ENCODE measurements at regions not wholly inside any gene's neighbourhood (a gene's known extent, or its start where the extent isn't known, plus 50 kb on each side); places are given as distances from the start of the nearest gene placed in this dataset.

DNA sequence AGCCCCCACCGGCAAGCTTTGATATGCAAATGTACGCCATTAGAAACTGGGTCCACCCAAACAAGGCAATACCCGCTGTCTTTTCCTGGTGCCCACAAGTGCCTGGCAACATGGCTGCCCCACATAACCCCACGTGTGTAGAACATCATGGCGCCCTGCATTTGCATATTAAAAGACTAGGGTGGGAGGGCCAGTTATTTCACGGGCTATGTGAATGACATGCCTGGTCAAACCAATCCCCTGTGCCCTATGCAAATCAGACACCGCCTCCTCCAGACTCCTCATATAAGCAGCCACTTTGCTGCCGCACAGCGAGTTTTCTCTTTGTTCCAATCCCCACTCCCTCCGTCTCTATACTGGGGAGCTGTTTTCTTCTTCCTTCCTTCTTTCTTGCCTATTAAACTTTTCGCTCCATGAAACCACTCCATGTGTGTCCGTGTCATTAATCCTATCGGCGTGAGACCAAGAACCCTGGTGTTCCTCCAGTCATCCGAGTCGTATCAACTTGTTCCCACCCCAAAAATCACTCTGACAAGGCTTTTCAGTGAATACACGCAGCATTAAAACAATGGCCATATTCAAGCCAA is 112.6 kb upstream of the SORBS2 start:
- no peak overlapping the region for H3K4me3 ChIP-seq (ENCODE audit: low read depth, low read length)
- in situ Hi-C loops (cut with HindIII; ENCODE audit: low sequenced_read_pairs) = no loop called here
- no peak for DNase-seq (ENCODE audit: low read depth, low spot score)
- TF ChIP-seq, protein P1, sequence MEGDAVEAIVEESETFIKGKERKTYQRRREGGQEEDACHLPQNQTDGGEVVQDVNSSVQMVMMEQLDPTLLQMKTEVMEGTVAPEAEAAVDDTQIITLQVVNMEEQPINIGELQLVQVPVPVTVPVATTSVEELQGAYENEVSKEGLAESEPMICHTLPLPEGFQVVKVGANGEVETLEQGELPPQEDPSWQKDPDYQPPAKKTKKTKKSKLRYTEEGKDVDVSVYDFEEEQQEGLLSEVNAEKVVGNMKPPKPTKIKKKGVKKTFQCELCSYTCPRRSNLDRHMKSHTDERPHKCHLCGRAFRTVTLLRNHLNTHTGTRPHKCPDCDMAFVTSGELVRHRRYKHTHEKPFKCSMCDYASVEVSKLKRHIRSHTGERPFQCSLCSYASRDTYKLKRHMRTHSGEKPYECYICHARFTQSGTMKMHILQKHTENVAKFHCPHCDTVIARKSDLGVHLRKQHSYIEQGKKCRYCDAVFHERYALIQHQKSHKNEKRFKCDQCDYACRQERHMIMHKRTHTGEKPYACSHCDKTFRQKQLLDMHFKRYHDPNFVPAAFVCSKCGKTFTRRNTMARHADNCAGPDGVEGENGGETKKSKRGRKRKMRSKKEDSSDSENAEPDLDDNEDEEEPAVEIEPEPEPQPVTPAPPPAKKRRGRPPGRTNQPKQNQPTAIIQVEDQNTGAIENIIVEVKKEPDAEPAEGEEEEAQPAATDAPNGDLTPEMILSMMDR (IDR thresholded peaks at IDR 0.05; ENCODE audit: low read depth, low read length) = no peak

DNA sequence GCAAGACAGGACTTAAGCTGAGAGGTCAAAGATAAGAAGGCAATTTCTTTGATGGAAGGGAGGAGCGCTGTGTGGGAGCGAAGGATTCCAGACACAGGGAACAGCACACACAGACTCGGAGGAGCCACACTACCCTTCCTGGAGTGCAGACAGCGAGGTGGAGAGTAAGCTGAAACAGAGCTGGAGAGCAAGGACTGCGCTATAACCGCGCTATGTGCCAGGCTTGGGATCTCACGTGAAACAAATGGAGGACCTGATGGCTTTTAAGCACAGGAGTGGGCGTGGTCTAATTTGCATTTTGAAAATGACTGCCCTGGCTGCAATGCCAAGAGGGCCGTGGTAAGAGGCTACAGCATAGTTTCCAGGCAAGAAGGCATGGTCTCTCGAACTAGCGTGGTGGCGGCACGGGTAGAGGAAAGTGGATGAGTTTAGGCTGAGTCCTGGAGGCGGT is 113.9 kb upstream of the SORBS2 start:
- in situ Hi-C loops (cut with HindIII; ENCODE audit: low sequenced_read_pairs) = no loop called here
- no peak for DNase-seq (ENCODE audit: low read depth, low spot score)
- H3K4me3 ChIP-seq (ENCODE audit: low read depth, low read length) = no peak overlapping the region
- TF ChIP-seq, protein P1 (IDR thresholded peaks at IDR 0.05; ENCODE audit: low read depth, low read length) = no peak

DNA sequence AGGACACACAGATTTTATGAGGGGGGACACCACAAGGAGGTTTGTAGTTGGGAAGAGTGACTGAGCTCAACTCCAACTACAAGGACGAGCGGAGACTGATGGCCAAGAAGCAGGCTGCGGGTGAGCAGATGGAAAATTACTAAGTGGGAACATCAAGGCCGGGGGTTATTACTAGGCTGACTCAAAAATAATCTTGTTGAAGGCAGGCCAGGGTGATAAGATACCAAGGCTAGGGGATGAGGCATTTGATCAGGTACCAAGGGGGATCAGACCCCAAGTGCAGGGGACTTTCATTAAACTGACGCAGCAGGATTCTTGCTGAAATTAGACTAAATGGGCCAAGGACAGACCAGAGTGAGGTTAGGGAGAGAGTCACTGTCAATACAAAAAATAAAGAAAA is 119.4 kb upstream of the SORBS2 start:
- in situ Hi-C loops (cut with HindIII; ENCODE audit: low sequenced_read_pairs) = no loop called here
- H3K4me3 ChIP-seq (ENCODE audit: low read depth, low read length) = no peak overlapping the region

DNA sequence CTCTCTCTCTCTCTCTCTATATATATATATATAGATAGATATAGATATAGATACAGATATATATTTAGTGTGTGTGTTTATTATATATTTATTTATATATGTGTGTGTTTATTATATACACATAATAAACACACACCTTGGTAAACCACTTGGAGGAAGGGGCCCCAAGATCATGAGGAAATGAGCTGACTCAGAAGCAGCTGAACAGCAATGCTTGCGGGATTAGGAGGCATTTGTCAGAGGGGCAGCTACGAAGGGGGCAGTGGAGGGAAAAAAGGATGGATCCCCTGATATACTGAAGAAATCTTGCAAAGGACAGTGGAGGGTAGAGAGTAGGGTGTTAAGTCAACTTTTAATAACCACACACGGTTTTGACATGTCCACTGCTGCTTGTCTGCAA is 120.0 kb upstream of the SORBS2 start:
- no peak for DNase-seq (ENCODE audit: low read depth, low spot score)
- H3K4me3 ChIP-seq (ENCODE audit: low read depth, low read length) = peak overlapping the region; percentile 17
- in situ Hi-C loops (cut with HindIII; ENCODE audit: low sequenced_read_pairs) = no loop called here
- TF ChIP-seq, protein P1 (IDR thresholded peaks at IDR 0.05; ENCODE audit: low read depth, low read length) = no peak

More for the DNA sequence above, 119.4 kb upstream of the SORBS2 start:
- TF ChIP-seq, protein P1 (IDR thresholded peaks at IDR 0.05; ENCODE audit: low read depth, low read length) = no peak
- no peak for DNase-seq (ENCODE audit: low read depth, low spot score)

DNA sequence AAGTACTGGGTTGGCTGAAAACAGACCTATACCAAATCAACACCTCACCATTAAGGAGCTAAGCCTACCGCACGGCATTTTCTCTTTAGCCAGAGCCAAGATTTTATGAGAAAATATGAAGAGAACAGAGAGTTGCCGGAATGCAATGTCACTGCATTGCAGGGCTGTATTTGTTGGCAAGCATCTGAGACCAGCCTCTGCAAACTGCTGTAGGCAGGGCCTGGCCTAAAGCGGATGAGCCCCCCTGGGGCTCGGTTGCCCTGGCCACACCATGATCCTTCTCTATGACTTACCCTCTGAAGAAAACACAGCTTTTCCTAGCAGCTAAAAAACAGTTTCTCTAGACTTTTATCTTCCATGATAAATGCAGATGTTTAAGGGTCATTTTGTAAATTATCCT is 120.5 kb upstream of the SORBS2 start:
- H3K4me3 ChIP-seq (ENCODE audit: low read depth, low read length) = peak overlapping the region; percentile 17
- DNase-seq (ENCODE audit: low read depth, low spot score) = peak; percentile 91
- TF ChIP-seq, protein P1 (IDR thresholded peaks at IDR 0.05; ENCODE audit: low read depth, low read length) = no peak
- in situ Hi-C loops (cut with HindIII; ENCODE audit: low sequenced_read_pairs) = no loop called here

DNA sequence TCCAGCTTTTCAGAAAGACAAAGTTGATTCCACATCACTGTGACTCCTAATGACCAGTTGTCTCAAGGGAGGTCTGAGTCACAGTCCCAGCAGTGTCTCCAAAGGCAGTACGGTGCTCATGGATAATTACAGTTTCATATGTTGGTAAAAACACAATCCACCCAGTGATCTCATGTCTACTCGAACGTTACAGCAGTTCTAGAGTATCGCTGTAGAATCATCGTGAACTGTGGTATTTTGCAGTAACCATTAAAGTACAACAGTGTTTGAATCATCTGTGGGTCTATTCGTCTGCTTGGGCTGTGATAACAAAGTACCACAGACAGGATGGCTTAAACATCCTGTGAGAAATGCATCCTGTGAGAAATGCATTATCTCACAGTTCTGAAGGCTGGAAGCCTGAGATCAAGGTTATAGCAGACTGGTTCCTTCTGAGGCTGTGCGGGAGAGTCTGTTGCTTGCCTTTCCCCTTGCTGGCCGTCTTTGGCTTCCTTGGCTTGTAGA is 121.1 kb upstream of the SORBS2 start:
- in situ Hi-C loops (cut with HindIII; ENCODE audit: low sequenced_read_pairs) = no loop called here
- TF ChIP-seq, protein P1 (IDR thresholded peaks at IDR 0.05; ENCODE audit: low read depth, low read length) = no peak
- DNase-seq (ENCODE audit: low read depth, low spot score) = peak; percentile 93
- H3K4me3 ChIP-seq (ENCODE audit: low read depth, low read length) = no peak overlapping the region
